Sigmoid colon (tissue), 6 donors: ENCODE measurements at regions not wholly inside any gene's neighbourhood (a gene's known extent, or its start where the extent isn't known, plus 50 kb on each side); places are given as distances from the start of the nearest gene placed in this dataset.
A peak's percentile ranks its signal among the peaks of the same experiment; 100 is the strongest.

ENCODE experiments used
- DNase-seq: peaks from one replicate; pipeline ENCODE4 v3.0.0-alpha.2; 2019
- H3K27ac ChIP-seq, 4 donors: fragments of 200-600 bp; sonication (generic); one replicate each; pipeline ENCODE4 v1.5.1; 2016 to 2019; ENCODE audit warnings: mild to moderate bottlenecking in 1 of 4
- H3K27me3 ChIP-seq, 3 donors: fragments of 200-600 bp; sonication (generic); one replicate each; pipeline ENCODE4 v1.5.1; 2019; ENCODE audit warnings: mild to moderate bottlenecking in 1 of 3
- H3K36me3 ChIP-seq, 4 donors: fragments of 200-600 bp; sonication (generic); one replicate each; pipeline ENCODE4 v1.5.1; 2016 to 2019
- H3K4me1 ChIP-seq, 4 donors: fragments of 200-600 bp; sonication (generic); one replicate each; pipeline ENCODE4 v1.5.1; 2017 to 2019
- H3K4me3 ChIP-seq, 4 donors: fragments of 200-600 bp; sonication (generic); one replicate each; pipeline ENCODE4 v1.5.1; 2017 to 2019; ENCODE audit warnings: mild to moderate bottlenecking in 2 of 4, moderate library complexity in 1 of 4
- H3K9me3 ChIP-seq, 4 donors: fragments of 200-600 bp in 3 of 4; sonication (generic) in 3 of 4; one replicate each; pipeline versions ENCODE4 v1.5.1 to v1.6.1; 2013 to 2019
- EP300 ChIP-seq, 4 donors: sonication (generic); formaldehyde crosslinking; IDR thresholded peaks; one replicate each; pipeline ENCODE4 v1.6.1; 2017; ENCODE audit warnings: antibody characterized with exemption in 4 of 4
- POLR2A ChIP-seq, 2 donors: fragments of 450-650 bp; IDR thresholded peaks; one replicate each; pipeline ENCODE4 v1.6.1; 2016; ENCODE audit warnings: antibody characterized with exemption in 2 of 2, mild to moderate bottlenecking in 2 of 2, moderate library complexity in 2 of 2
- POLR2AphosphoS5 ChIP-seq, 4 donors: sonication (generic); formaldehyde crosslinking; IDR thresholded peaks; one replicate each; pipeline ENCODE4 v1.6.1; 2017; ENCODE audit warnings: antibody characterized with exemption in 4 of 4
- WGBS, 2 donors: extraction: QIAGEN DNeasy Blood & Tissue Kit; methylation state at CpG; one replicate each; pipeline ENCODE4 v1.1.7; 2013; 5-methylcytosine and 5-hydroxymethylcytosine counted together
- intact Hi-C: fragments of 100-400 bp; cut with DNase I; formaldehyde crosslinking; loops from one replicate; pipeline ENCODE4 v1.15.1; 2023
- TF ChIP-seq, protein P1 (sequence below), 4 experiments: fragments of 450-650 bp in 3 of 4; fragments of 200-600 bp in 1 of 4; IDR thresholded peaks; one replicate each; pipeline ENCODE4 v1.5.1; 2016 to 2019; ENCODE audit warnings: antibody characterized with exemption in 4 of 4, mild to moderate bottlenecking in 3 of 4, moderate library complexity in 2 of 4
- donor health status: healthy with polysubstance abuse.
- donor health status: healthy.

DNA sequence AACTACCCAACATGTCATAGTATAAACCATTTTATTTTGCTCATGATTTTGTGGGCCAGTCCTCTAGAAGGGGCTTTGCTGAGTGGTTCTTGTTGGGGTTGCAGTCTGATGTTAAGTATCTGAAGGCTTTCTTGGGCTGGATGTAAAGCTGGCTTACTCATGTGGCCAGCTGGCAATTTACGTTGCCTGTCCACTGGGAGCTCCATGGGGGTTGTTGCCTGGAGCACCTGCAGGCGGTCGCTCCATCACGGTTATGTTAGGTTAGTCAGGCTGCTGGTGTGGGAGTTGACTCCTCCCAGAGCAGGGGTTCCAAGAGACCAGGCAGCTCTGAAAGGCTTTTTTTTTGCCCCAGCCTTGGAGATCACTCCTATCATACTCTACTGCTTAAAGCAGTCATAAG, 98.1 kb downstream of the NR1D2 start:
- peaks cover 0 to 75% (median 56%) of the 10 kb centered on the region in 4 donors for H3K4me1 ChIP-seq
- H3K4me3 ChIP-seq: no peak overlapping the region
- H3K36me3 ChIP-seq: no peaks in the 10 kb centered on the region
- TF ChIP-seq POLR2AphosphoS5 (IDR thresholded peaks at IDR 0.05) (no peak), POLR2A (IDR thresholded peaks at IDR 0.05) (no peak), EP300 (IDR thresholded peaks at IDR 0.05) (no peak)
- TF ChIP-seq, protein P1, sequence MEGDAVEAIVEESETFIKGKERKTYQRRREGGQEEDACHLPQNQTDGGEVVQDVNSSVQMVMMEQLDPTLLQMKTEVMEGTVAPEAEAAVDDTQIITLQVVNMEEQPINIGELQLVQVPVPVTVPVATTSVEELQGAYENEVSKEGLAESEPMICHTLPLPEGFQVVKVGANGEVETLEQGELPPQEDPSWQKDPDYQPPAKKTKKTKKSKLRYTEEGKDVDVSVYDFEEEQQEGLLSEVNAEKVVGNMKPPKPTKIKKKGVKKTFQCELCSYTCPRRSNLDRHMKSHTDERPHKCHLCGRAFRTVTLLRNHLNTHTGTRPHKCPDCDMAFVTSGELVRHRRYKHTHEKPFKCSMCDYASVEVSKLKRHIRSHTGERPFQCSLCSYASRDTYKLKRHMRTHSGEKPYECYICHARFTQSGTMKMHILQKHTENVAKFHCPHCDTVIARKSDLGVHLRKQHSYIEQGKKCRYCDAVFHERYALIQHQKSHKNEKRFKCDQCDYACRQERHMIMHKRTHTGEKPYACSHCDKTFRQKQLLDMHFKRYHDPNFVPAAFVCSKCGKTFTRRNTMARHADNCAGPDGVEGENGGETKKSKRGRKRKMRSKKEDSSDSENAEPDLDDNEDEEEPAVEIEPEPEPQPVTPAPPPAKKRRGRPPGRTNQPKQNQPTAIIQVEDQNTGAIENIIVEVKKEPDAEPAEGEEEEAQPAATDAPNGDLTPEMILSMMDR (IDR thresholded peaks at IDR 0.05): no peak
- intact Hi-C loops: loop anchor here (5.0 kb wide), 1 partner anchor 94 kb away; no protein-coding TSS in a partner anchor
- H3K27ac ChIP-seq: peak overlapping the region; percentile 77 to 85 (median 80)
- no peaks in the 10 kb centered on the region for H3K27me3 ChIP-seq
- 88 to 92% methylated on average over 4 of the region's 4 CpGs for WGBS, 2 donors
- H3K9me3 ChIP-seq: no peaks in the 10 kb centered on the region
- no peak for DNase-seq

DNA sequence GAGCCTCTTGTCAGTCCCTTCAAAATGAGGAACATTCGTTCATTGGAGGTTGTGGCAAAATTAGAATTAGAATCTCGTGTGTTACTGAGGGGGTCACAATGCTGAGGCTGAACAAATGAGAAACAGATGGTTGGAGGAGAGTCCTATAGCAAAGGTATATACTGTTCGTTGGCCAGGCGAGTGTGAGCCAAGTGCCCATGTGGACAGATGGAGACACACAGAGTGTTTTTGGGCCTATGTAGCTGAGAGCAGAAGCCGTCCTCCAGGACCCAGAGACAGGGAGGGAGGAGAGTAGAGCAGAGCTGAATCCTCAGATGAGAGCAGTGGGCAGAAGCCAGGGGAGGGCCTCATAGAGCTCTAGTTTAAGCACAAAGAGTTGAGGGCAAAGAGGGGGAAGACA, 98.9 kb downstream of the NR1D2 start:
- DNase-seq: no peak
- Histone ChIP-seq H3K4me3 (no peak overlapping the region), H3K27me3 (no peaks in the 10 kb centered on the region), H3K4me1 (peaks cover 0 to 76% (median 58%) of the 10 kb centered on the region in 4 donors), H3K27ac (peak overlapping the region; percentile 77 to 85 (median 80)), H3K9me3 (no peaks in the 10 kb centered on the region), H3K36me3 (no peaks in the 10 kb centered on the region)
- intact Hi-C loops: loop anchor here (5.0 kb wide), 1 partner anchor 93 kb away; no protein-coding TSS in a partner anchor
- TF ChIP-seq POLR2A (IDR thresholded peaks at IDR 0.05): no peak
- no peak for TF ChIP-seq POLR2AphosphoS5 (IDR thresholded peaks at IDR 0.05)
- no peak for TF ChIP-seq EP300 (IDR thresholded peaks at IDR 0.05)
- TF ChIP-seq, protein P1 (IDR thresholded peaks at IDR 0.05): no peak
- 83 to 94% methylated on average over 5 of the region's 5 CpGs for WGBS, 2 donors

DNA sequence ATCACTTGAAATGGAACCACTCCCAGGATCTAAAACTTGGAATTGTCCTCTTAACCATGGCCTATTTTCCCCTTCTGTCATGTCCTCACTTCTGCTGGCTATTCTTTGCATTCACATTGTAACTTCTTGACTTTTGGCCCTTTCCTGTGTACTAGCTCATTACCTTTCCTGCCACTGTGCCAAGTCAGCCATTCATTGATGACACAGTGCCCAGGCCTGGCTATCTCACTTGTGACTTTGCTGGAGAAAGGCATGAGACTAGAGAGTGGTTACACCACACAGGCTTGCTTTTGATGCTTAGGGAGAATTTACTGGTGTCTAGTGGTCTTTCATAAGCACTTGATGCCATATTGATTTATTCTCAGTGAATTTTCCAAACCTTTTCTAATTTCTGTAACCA, 101.1 kb downstream of the NR1D2 start:
- no peaks in the 10 kb centered on the region for H3K36me3 ChIP-seq
- TF ChIP-seq EP300 (IDR thresholded peaks at IDR 0.05) (no peak), POLR2A (IDR thresholded peaks at IDR 0.05) (no peak)
- TF ChIP-seq, protein P1 (IDR thresholded peaks at IDR 0.05): no peak
- intact Hi-C loops: no loop called here
- no peak overlapping the region for H3K4me3 ChIP-seq
- H3K27ac ChIP-seq: peak overlapping the region in 1 of 4 donors; percentile 80
- no peaks in the 10 kb centered on the region for H3K27me3 ChIP-seq
- DNase-seq: no peak
- peaks cover 0 to 62% (median 48%) of the 10 kb centered on the region in 4 donors for H3K4me1 ChIP-seq
- no peaks in the 10 kb centered on the region for H3K9me3 ChIP-seq

DNA sequence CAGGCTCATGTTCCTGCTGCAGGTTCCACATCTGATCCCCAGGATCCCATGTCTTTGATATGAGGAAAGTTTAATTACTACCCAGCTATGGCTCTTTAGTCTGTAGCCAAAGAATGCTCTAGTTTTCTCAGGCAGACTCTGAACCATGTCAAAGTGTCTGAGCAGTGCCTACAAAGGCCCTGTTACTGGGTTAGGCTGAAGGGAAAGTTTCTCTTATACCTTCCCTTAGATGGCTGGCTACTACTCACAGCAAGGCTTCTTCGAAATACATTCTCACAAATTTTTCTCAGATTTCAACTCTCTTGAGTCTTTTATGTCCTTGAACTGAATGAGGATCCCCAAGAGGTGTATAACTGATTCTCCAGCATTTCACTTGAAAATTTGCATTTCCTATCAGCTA, 102.4 kb downstream of the NR1D2 start:
- H3K27ac ChIP-seq: peak overlapping the region; percentile 31 to 64 (median 50)
- TF ChIP-seq POLR2AphosphoS5 (IDR thresholded peaks at IDR 0.05) (no peak), EP300 (IDR thresholded peaks at IDR 0.05) (no peak), POLR2A (IDR thresholded peaks at IDR 0.05) (no peak)
- TF ChIP-seq, protein P1 (IDR thresholded peaks at IDR 0.05): no peak
- no peak for DNase-seq
- H3K4me1 ChIP-seq: peaks cover 0 to 49% (median 35%) of the 10 kb centered on the region in 4 donors
- H3K4me3 ChIP-seq: no peak overlapping the region
- 0% methylated on average over 1 of the region's 1 CpG for WGBS, 2 donors
- H3K36me3 ChIP-seq: no peaks in the 10 kb centered on the region
- H3K27me3 ChIP-seq: no peaks in the 10 kb centered on the region
- intact Hi-C loops: no loop called here
- H3K9me3 ChIP-seq: no peaks in the 10 kb centered on the region

DNA sequence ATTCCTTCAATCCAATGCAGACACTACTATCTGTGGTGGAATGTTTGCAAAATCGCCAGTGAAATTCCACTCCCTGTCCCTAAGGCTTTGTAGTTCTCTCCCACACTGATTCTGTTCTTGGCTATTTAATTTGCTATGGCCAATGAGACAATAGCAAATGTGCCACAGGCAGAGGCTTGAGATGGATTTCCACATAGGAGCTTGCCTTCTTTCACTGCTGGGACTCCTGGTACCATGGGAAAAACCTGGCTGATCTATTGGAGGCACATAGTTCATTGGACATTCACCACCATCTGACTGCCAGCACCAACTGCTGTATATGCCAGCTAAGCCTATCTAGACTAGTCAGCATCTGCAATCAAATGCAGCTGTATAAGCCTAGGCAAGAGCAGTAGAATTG, 103.8 kb downstream of the NR1D2 start:
- no peak overlapping the region for H3K4me3 ChIP-seq
- TF ChIP-seq EP300 (IDR thresholded peaks at IDR 0.05): no peak
- TF ChIP-seq POLR2AphosphoS5 (IDR thresholded peaks at IDR 0.05): no peak
- TF ChIP-seq, protein P1 (IDR thresholded peaks at IDR 0.05): no peak
- no peak for TF ChIP-seq POLR2A (IDR thresholded peaks at IDR 0.05)
- intact Hi-C loops: no loop called here
- no peaks in the 10 kb centered on the region for H3K27me3 ChIP-seq
- peaks cover 0 to 35% (median 23%) of the 10 kb centered on the region in 4 donors for H3K4me1 ChIP-seq
- H3K9me3 ChIP-seq: no peaks in the 10 kb centered on the region
- DNase-seq: no peak
- H3K36me3 ChIP-seq: no peaks in the 10 kb centered on the region
- H3K27ac ChIP-seq: peak overlapping the region in 1 of 4 donors; percentile 56
- 83 to 88% methylated on average over 1 of the region's 1 CpG for WGBS, 2 donors
